IMR-90 (cell line): ENCODE measurements at regions not wholly inside any gene's neighbourhood (a gene's known extent, or its start where the extent isn't known, plus 50 kb on each side); places are given as distances from the start of the nearest gene placed in this dataset.

Experiments
- ATAC-seq: fragments of 200-7000 bp; cut with Tn5 transposase; 2 replicates; pipeline ENCODE4 v1.9.1; 2020; ENCODE audit warnings: low read depth, mild to moderate bottlenecking, moderate library complexity
- BruUV-seq: library from RNA; stranded (reverse); fragments of 400-500 nt; replicated peaks from 2 replicates; lab custom pipeline; 2021; lab: Mats Ljungman, UMichigan
- CTCF ChIA-PET: fragments of 300-600 bp; formaldehyde crosslinking; extraction: SDS; loops from one replicate; lab custom pipeline; 2021; ENCODE audit warnings: antibody characterized with exemption; lab: Yijun Ruan, JAX
- POLR2A ChIA-PET: fragments of 300-600 bp; sonication (Branson Sonifier 250); formaldehyde crosslinking; loops from one replicate; lab custom pipeline; 2022; ENCODE audit warnings: antibody characterized with exemption; ENCODE audit not compliant: unreplicated experiment; lab: Charles Lee
- DNase-seq: peaks from one replicate; pipeline ENCODE4 v3.0.0; 2013
- H2AFZ ChIP-seq: replicated peaks from 2 replicates; pipeline ENCODE3; 2013; ENCODE audit warnings: low read length, mild to moderate bottlenecking; ENCODE audit not compliant: poor library complexity
- H2AK5ac ChIP-seq: 2 replicates; pipeline ENCODE4 v1.6.1; 2013; ENCODE audit warnings: low read depth, low read length, inconsistent platforms
- H2AK9ac ChIP-seq: replicated peaks from 2 replicates; pipeline ENCODE3; 2013; ENCODE audit warnings: mild to moderate bottlenecking, low read depth, low read length, moderate library complexity; ENCODE audit not compliant: poor library complexity
- H2BK120ac ChIP-seq: 2 replicates; pipeline ENCODE4 v1.6.1; 2013; ENCODE audit warnings: low read depth, low read length, inconsistent platforms
- H2BK15ac ChIP-seq: 3 replicates; pipeline ENCODE4 v1.6.1; 2013; ENCODE audit warnings: low read depth, low read length, inconsistent platforms
- H2BK20ac ChIP-seq: 2 replicates; pipeline ENCODE4 v1.6.1; 2013; ENCODE audit warnings: low read depth, mild to moderate bottlenecking, inconsistent platforms, low read length, moderate library complexity
- H2BK5ac ChIP-seq: 2 replicates; pipeline ENCODE4 v1.6.1; 2013; ENCODE audit warnings: mild to moderate bottlenecking, low read depth, low read length, inconsistent platforms; ENCODE audit not compliant: poor library complexity, severe bottlenecking
- H3K14ac ChIP-seq: replicated peaks from 2 replicates; pipeline ENCODE4 v1.6.1; 2013; ENCODE audit warnings: low read depth, low read length, inconsistent platforms
- H3K18ac ChIP-seq: 2 replicates; pipeline ENCODE4 v1.6.1; 2013; ENCODE audit warnings: low read depth, low read length, control low read depth
- H3K23ac ChIP-seq: 2 replicates; pipeline ENCODE4 v1.6.1; 2013; ENCODE audit warnings: low read depth, low read length, inconsistent platforms
- H3K27ac ChIP-seq: 2 replicates; pipeline ENCODE4 v1.5.1; 2013; ENCODE audit warnings: mild to moderate bottlenecking, control low read depth, low read length; ENCODE audit not compliant: insufficient read depth
- H3K27me3 ChIP-seq: 2 replicates; pipeline ENCODE4 v1.6.1; 2013; ENCODE audit warnings: low read length; ENCODE audit not compliant: control insufficient read depth, insufficient read depth
- H3K36me3 ChIP-seq: 2 replicates; pipeline ENCODE4 v1.6.1; 2013; ENCODE audit warnings: low read length, mixed read lengths; ENCODE audit not compliant: control insufficient read depth, insufficient read depth
- H3K4ac ChIP-seq: 2 replicates; pipeline ENCODE4 v1.6.1; 2013; ENCODE audit warnings: low read depth, low read length, inconsistent platforms
- H3K4me1 ChIP-seq: 2 replicates; pipeline ENCODE4 v1.6.1; 2013; ENCODE audit warnings: low read length, mixed read lengths; ENCODE audit not compliant: control insufficient read depth, insufficient read depth
- H3K4me2 ChIP-seq: 2 replicates; pipeline ENCODE4 v1.6.1; 2013; ENCODE audit warnings: low read depth, mild to moderate bottlenecking, control low read depth, low read length, moderate library complexity
- H3K4me3 ChIP-seq: 2 replicates; pipeline ENCODE4 v1.5.1; 2013; ENCODE audit warnings: low read depth, mild to moderate bottlenecking, control low read depth, low read length, moderate library complexity; ENCODE audit not compliant: insufficient read depth
- H3K56ac ChIP-seq: 2 replicates; pipeline ENCODE4 v1.6.1; 2013; ENCODE audit warnings: low read length, inconsistent platforms; ENCODE audit not compliant: insufficient read depth; ENCODE audit errors: extremely low read depth
- H3K79me1 ChIP-seq, 2 experiments: 2 replicates each; pipeline ENCODE4 v1.6.1; 2013; ENCODE audit warnings: low read length in 2 of 2, inconsistent platforms in 1 of 2, low read depth in 1 of 2
- H3K9ac ChIP-seq: 2 replicates; pipeline ENCODE4 v1.6.1; 2013; ENCODE audit warnings: low read depth, low read length, control low read depth
- H3K9me1 ChIP-seq: 2 replicates; pipeline ENCODE4 v1.6.1; 2013; ENCODE audit warnings: low read length, inconsistent platforms; ENCODE audit not compliant: insufficient read depth
- H3K9me3 ChIP-seq: 2 replicates; pipeline ENCODE4 v1.6.1; 2013; ENCODE audit warnings: low read length; ENCODE audit not compliant: control insufficient read depth, insufficient read depth
- H4K20me1 ChIP-seq: 2 replicates; pipeline ENCODE4 v1.6.1; 2013; ENCODE audit warnings: low read length, inconsistent platforms; ENCODE audit not compliant: insufficient read depth
- H4K5ac ChIP-seq: 2 replicates; pipeline ENCODE4 v1.6.1; 2013; ENCODE audit warnings: mild to moderate bottlenecking, low read depth, low read length, control low read depth
- H4K8ac ChIP-seq, 2 experiments: 2 replicates each; pipeline ENCODE4 v1.6.1; 2013; ENCODE audit warnings: low read depth in 2 of 2, low read length in 2 of 2, control low read depth in 1 of 2, inconsistent platforms in 1 of 2
- H4K91ac ChIP-seq: 2 replicates; pipeline ENCODE4 v1.6.1; 2013; ENCODE audit warnings: low read depth, low read length, inconsistent platforms; ENCODE audit not compliant: insufficient read depth
- CEBPB ChIP-seq: IDR thresholded peaks from 2 replicates; pipeline ENCODE4 v1.6.1; 2012; ENCODE audit warnings: low read depth, low read length, improper control_type of control experiment
- CHD1 ChIP-seq: IDR thresholded peaks from 2 replicates; pipeline ENCODE4 v1.6.1; 2012; ENCODE audit warnings: low read depth, low read length, improper control_type of control experiment
- FOS ChIP-seq: fragments of 150-350 bp; IDR thresholded peaks from 2 replicates; pipeline ENCODE4 v1.6.1; 2016; ENCODE audit warnings: low read depth, low read length
- MAFK ChIP-seq: IDR thresholded peaks from 2 replicates; pipeline ENCODE4 v1.6.1; 2012; ENCODE audit warnings: low read depth, low read length, improper control_type of control experiment
- MAZ ChIP-seq: IDR thresholded peaks from 2 replicates; pipeline ENCODE4 v1.6.1; 2012; ENCODE audit warnings: low read depth, mild to moderate bottlenecking, low read length, improper control_type of control experiment, moderate library complexity, borderline replicate concordance
- MXI1 ChIP-seq: IDR thresholded peaks from 2 replicates; pipeline ENCODE4 v1.6.1; 2012; ENCODE audit warnings: low read depth, mild to moderate bottlenecking, low read length, moderate library complexity, borderline replicate concordance
- RAD21 ChIP-seq: IDR thresholded peaks from 2 replicates; pipeline ENCODE4 v1.6.1; 2012; ENCODE audit warnings: low read length, improper control_type of control experiment
- RCOR1 ChIP-seq: IDR thresholded peaks from 2 replicates; pipeline ENCODE4 v1.6.1; 2012; ENCODE audit warnings: mild to moderate bottlenecking, low read length, improper control_type of control experiment; ENCODE audit not compliant: insufficient replicate concordance
- RFX5 ChIP-seq: IDR thresholded peaks from 2 replicates; pipeline ENCODE4 v1.8.0; 2012; ENCODE audit warnings: low read depth, mild to moderate bottlenecking, low read length, moderate library complexity
- SMC3 ChIP-seq: fragments of 150-350 bp; IDR thresholded peaks from 2 replicates; pipeline ENCODE4 v1.6.1; 2016; ENCODE audit warnings: low read depth, mild to moderate bottlenecking, antibody characterized with exemption, low read length, moderate library complexity
- WGBS, 2 experiments: methylation state at CpG; one replicate each; pipeline versions ENCODE4 v1.1.5 to v1.1.7; 2013; ENCODE audit warnings: missing lambda C conversion rate in 2 of 2; ENCODE audit not compliant: insufficient read length in 1 of 2; ENCODE audit errors: extremely low coverage in 2 of 2; 5-methylcytosine and 5-hydroxymethylcytosine counted together
- dilution Hi-C: fragments of 300-500 bp; cut with HindIII; formaldehyde crosslinking; loops from one replicate; pipeline ENCODE4 v1.14.3; 2018; ENCODE audit warnings: low sequenced_read_pairs; ENCODE audit not compliant: unreplicated experiment
- in situ Hi-C: fragments of 300-500 bp; cut with MboI; formaldehyde crosslinking; loops from 3 replicates; pipeline ENCODE4 v1.14.3; 2019; ENCODE audit warnings: low sequenced_read_pairs, inconsistent platforms, mixed read lengths
- intact Hi-C: fragments of 100-400 bp; cut with micrococcal nuclease; formaldehyde crosslinking; loops from 2 replicates; pipeline ENCODE4 v1.10.0; 2022
- TF ChIP-seq, protein P1 (sequence below): fragments of 150-350 bp; IDR thresholded peaks from 2 replicates; pipeline ENCODE4 v1.6.1; 2017; ENCODE audit warnings: mild to moderate bottlenecking, antibody characterized with exemption, low read length, low read depth
- TF ChIP-seq, protein P2 (sequence below): fragments of 150-350 bp; IDR thresholded peaks from 2 replicates; pipeline ENCODE4 v1.6.1; 2016; ENCODE audit warnings: low read depth, mild to moderate bottlenecking, low read length, moderate library complexity, borderline replicate concordance
- TF ChIP-seq, protein P3 (sequence below): conservative IDR thresholded peaks from 2 replicates; pipeline ENCODE4 v1.5.1; 2012; ENCODE audit warnings: mild to moderate bottlenecking, low read depth, low read length, improper control_type of control experiment

DNA sequence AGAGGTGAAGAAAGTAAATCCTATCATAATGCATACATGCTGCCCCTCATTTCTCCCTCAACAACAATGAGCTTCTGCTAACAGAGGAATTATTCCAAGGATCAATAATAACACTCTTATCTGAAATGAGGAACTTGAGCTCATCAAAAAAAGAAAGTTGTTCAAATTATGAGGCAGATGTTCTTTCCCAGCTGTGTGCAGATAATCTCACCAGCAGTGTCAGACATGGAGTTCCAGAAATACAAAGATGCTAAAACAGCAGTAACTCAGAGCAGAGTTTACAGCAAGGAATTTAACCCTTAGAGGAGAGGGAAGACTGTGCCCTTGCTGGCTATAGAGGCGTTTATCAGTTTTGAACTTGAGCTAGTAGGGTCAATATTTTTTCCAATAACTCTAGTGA, 153.1 kb downstream of the TRIM36 start:
- Histone ChIP-seq H4K20me1 (no peaks in the 10 kb centered on the region), H2BK20ac (no peak overlapping the region), H2BK15ac (no peak overlapping the region), H3K4me3 (no peak overlapping the region), H2AK5ac (no peak overlapping the region), H2AFZ (no peak overlapping the region), H3K36me3 (no peaks in the 10 kb centered on the region), H3K9me3 (peaks cover 1% of the 10 kb centered on the region; the same call in 1 of the 2 replicates), H3K27ac (no peak overlapping the region), H3K4me2 (no peak overlapping the region), H4K5ac (no peak overlapping the region), H3K9me1 (no peaks in the 10 kb centered on the region), H4K91ac (no peak overlapping the region), H3K4me1 (no peaks in the 10 kb centered on the region), H3K56ac (no peak overlapping the region), H3K27me3 (no peaks in the 10 kb centered on the region), H3K14ac (no peak overlapping the region), H3K18ac (no peak overlapping the region), H2BK120ac (no peak overlapping the region), H2AK9ac (no peak overlapping the region), H3K23ac (no peak overlapping the region), H3K4ac (no peak overlapping the region), H4K8ac (no peak overlapping the region), H2BK5ac (no peak overlapping the region), H3K9ac (no peak overlapping the region), H3K79me1 (no peaks in the 10 kb centered on the region)
- TF ChIP-seq, protein P1, sequence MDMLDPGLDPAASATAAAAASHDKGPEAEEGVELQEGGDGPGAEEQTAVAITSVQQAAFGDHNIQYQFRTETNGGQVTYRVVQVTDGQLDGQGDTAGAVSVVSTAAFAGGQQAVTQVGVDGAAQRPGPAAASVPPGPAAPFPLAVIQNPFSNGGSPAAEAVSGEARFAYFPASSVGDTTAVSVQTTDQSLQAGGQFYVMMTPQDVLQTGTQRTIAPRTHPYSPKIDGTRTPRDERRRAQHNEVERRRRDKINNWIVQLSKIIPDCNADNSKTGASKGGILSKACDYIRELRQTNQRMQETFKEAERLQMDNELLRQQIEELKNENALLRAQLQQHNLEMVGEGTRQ, result no peak
- no peak for TF ChIP-seq CHD1
- no peak for TF ChIP-seq RAD21
- TF ChIP-seq SMC3, result no peak
- TF ChIP-seq, protein P2, sequence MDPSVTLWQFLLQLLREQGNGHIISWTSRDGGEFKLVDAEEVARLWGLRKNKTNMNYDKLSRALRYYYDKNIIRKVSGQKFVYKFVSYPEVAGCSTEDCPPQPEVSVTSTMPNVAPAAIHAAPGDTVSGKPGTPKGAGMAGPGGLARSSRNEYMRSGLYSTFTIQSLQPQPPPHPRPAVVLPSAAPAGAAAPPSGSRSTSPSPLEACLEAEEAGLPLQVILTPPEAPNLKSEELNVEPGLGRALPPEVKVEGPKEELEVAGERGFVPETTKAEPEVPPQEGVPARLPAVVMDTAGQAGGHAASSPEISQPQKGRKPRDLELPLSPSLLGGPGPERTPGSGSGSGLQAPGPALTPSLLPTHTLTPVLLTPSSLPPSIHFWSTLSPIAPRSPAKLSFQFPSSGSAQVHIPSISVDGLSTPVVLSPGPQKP, result no peak
- no peak for TF ChIP-seq RFX5
- TF ChIP-seq FOS, result no peak
- TF ChIP-seq MAFK, result no peak
- TF ChIP-seq, protein P3, sequence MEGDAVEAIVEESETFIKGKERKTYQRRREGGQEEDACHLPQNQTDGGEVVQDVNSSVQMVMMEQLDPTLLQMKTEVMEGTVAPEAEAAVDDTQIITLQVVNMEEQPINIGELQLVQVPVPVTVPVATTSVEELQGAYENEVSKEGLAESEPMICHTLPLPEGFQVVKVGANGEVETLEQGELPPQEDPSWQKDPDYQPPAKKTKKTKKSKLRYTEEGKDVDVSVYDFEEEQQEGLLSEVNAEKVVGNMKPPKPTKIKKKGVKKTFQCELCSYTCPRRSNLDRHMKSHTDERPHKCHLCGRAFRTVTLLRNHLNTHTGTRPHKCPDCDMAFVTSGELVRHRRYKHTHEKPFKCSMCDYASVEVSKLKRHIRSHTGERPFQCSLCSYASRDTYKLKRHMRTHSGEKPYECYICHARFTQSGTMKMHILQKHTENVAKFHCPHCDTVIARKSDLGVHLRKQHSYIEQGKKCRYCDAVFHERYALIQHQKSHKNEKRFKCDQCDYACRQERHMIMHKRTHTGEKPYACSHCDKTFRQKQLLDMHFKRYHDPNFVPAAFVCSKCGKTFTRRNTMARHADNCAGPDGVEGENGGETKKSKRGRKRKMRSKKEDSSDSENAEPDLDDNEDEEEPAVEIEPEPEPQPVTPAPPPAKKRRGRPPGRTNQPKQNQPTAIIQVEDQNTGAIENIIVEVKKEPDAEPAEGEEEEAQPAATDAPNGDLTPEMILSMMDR, result no peak
- TF ChIP-seq RCOR1, result no peak
- no peak for TF ChIP-seq MXI1
- TF ChIP-seq CEBPB, result no peak
- TF ChIP-seq MAZ, result no peak
- intact Hi-C loops (no loop called here), dilution Hi-C loops (no loop called here), in situ Hi-C loops (no loop called here)
- BruUV-seq, result no TSS peak
- no peak for ATAC-seq
- POLR2A ChIA-PET, result interaction anchor here (0.5 kb wide), 1 partner anchor 29 kb away, joined by 4 read pairs; no protein-coding TSS in a partner anchor
- CTCF ChIA-PET, result no interaction called here
- no peak for DNase-seq
- WGBS, 2 experiments, result no CpG with 5 or more reads among the region's 1 CpG
